NOMO-1 treated with dmso at 0.1 percent for 144 hours (cell line): ENCODE measurements at regions not wholly inside any gene's neighbourhood (a gene's known extent, or its start where the extent isn't known, plus 50 kb on each side); places are given as distances from the start of the nearest gene placed in this dataset.
"Not testable (repeated sequence)": the region's sequence is repeated elsewhere in the genome, so short reads cannot be mapped to it uniquely, and the experiment has no call there.

Experiments used
- DNase-seq: peaks from one replicate; lab custom pipeline; 2025; ENCODE audit not compliant: unreplicated experiment; lab: John Stamatoyannopoulos, UW

DNA sequence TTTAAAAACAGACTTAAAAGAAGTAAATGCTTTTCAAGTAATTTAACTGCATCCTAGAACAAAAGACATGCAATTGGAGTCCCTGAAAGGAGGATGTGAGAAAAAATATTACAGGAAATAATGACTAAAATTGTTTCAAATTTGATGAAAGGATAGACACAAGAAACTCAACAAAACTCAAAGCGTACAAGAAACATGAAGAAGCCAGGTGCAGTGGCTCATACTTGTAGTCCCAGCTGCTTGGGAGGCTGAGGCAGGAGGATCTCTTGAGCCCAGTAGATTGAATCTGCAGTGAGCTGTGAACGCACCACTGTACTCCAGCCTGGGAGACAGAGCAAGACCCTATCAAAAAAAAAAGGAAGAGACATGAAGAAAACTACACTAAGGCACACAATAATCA, 118.1 kb upstream of the SLC39A10 start:
- DNase-seq = no peak

DNA sequence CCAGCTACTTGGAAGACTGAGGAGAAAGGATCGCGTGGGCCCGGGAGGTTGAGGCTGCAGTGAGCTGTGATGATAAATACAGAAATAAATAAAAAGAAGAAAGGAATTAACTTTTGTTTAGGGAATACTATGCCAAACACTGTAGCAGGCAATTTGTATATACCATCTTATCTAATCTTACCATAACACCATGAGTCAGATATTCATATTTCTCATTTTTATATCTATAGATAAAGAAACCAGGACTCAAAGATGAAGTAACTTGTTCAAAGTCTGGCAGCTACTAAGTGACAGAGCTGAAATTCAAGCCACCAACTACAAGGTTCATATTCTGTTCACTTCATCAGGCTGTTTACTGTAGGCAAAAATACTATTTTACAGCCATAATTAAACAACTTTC, 119.2 kb upstream of the SLC39A10 start:
- no peak for DNase-seq

DNA sequence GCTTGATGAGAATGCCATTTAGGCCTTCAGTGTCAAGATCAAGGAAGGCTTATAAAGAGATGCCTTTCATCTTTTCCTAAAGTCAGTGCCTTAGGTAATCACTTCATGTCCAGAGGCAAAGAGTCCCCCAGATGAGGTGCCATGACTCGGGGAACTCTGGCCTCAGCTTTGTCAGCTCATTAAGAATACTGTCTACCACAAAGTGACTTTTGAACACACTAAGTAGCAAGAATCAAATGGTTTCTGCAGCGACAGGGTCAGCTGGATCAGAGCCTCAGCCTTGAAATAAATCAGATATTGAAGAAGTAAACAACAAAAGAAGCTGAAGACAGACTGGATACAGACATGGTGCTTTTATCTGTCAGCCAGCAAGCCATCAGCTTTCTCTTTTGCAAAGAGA, 120.1 kb upstream of the SLC39A10 start:
- no peak for DNase-seq

DNA sequence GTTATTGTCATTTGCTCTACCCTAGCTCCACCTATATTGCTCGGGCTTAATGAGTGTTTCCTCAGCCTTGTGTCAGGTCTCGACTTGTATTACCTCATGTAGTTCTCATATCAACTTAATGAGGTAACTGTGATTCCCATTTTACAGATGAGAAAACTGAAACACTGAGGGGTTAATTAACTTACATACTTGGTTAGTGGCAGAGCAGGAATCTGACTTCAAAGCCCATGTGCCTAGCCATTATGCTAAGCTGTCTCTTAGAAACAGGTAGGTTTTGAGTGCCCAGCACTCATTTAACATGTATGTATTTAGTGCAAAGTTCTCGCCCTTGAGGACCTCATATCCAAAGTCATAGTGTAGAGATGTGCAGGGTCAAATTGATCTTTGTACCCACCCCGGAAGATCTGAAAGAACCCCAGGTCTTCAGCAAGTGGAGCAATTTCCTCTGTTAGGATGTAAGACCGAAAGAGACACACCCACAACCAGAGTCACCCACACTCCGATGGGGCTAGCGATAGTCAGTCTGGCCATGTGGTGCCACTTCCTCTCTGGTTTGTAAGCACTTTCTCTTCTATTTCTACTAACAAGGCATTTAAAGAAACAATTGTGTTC, 121.0 kb upstream of the SLC39A10 start:
- peak; percentile 92 for DNase-seq

DNA sequence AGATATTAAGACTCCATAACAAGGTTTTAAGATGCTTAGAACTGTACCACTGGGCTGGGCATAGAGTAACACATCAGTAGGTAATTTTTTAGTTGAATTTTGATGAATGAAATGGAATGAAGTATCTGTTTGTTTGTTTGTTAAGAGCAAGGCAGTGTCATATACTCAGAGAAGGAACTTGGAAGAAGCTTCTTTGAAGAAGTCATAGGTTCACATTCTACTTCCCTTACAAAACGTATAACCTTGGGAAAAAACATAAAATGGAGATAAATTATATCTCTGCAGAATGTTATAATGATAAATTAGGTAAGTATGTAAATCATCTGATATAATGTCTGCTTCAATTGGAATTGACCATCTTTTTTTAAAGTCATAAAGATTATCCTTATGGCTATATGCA, 122.1 kb upstream of the SLC39A10 start:
- no peak for DNase-seq

DNA sequence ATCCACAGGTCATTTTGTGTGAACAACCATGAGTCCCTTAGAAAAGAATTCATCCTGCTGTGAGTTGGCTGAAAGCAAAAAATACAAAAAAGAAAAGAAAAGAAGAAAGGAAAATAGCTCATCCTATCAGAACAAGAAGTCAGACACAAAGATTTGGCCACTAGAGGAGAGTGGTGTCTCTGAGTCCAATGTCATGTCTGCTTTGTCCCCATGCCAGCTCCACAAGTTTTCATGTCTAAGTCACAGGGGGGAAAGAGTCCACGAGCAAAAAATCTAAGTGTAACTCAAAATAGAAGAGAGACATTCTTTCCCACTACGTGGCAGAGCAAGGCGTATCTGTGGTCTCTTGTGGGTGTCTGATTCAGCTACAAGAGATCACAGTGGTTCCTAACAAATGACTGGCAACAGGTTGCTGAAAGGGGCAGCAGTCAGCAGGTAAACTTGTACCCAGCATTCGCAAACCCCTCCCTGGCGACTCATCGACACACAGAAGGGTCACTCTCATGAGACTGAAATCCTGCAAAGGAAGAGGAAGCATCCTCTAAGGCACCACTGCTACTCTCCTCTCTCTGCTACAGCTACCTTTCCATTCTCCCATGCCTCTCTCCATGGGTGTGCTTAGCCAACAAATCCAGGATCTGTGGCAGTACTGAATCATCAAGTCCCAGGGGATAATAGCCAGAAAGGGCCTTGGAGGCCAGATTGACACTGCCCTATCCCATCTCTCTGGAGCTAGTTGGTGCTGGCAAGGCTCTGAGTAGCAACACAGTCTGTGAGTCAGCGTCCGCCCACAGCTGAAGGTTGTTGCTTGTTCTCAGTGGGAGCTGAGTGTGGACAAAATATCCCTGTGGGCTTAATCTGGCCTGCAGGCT, 123.0 kb upstream of the SLC39A10 start:
- DNase-seq = peak; percentile 36

DNA sequence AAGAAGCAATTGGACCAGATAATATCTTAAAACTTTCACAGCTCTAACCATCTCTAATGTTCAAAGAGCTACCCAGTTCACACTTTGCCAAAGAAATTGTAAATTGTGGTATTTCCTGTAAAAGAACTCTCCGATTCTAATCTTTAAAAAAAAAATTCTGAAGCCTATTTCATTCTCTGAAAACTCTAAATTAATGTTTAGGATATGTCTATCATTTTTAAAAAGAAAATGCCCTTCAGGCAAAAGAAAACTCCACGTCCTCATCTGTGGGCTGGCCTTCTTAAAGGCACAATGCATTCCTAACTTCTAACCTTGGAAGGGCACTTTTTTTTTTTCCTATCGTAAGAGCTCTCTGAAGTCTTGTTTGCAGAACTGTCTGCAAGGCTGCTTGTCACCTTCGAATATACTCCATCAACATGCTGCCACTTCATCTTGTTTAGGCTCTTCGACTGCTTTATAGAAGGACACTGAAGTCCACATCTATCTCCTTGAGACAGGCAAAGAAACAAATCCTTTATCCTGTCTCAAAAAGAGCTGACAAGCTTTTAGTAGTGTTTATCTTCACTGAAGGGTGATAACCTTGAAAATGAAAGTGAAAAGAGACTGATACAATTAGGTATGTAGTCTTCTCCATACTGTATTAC, 124.3 kb upstream of the SLC39A10 start:
- DNase-seq = peak; percentile 67

DNA sequence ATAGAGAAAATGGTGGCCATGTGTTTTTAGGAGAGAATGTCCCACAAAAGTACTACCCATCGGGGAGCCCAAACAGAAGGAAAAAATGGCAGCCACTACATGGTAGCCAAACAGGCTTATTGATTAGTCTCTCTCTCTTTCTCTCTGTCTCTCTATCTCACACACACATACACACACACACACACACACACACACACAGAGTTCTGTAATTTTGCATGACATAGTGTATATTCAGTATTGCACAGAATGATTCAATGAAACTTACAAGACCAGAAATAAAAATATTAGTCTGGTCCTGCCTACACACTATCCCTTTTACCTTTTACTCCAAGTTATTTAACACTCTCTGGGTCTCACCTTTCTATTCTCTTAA, 124.8 kb upstream of the SLC39A10 start:
- no peak for DNase-seq

DNA sequence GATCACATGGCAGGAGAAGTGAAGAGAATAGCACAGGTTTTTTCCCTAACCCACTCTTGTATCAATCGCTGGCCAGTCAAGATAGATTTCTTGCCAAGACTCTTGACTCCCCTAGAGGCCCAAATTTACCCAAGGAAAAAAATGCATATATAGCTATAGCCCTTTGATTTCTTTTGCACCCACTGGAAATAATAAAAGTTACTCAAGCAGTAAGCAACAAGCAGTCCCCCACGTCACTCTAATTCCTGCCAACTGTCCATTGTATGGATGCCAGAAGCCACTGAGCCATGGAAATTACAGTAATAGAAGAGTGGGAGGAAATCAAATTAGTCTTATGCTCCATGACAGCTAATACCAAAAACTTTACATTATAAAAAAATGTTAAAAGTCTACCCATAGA, 125.3 kb upstream of the SLC39A10 start:
- DNase-seq = no peak

DNA sequence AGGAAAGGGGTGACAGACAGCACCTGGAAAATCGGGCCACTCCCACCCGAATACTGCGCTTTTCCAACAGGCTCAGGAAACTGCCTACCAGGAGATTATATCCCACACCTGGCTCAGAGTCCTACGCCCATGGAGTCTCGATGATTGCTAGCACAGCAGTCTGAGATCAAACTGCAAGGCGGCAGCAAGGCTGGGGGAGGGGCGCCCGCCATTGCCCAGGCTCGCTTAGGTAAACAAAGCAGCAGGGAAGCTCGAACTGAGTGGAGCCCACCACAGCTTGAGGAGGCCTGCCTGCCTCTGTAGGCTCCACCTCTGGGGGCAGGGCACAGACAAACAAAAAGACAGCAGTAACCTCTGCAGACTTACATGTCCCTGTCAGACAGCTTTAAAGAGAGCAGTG, 133.8 kb upstream of the SLC39A10 start:
- DNase-seq = not testable (repeated sequence)

DNA sequence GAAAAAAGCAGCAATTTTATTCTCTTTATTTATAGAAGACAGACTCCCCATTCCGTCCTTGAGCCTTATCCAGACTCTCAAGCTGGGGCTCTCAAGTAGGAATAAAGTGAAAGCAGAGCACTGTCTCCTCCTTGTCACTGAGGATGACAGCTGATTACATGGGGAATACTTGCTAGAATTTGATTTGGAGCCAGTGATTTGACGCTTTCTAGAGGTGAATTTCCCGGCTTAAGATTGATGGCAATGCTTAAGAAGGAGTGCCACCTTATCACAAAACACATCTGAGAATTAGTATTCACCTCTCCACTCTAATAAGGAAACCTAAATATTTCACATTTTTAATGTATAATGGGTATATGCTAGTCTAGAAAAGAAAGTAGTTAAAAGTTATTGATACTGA, 135.4 kb upstream of the SLC39A10 start:
- DNase-seq = no peak

DNA sequence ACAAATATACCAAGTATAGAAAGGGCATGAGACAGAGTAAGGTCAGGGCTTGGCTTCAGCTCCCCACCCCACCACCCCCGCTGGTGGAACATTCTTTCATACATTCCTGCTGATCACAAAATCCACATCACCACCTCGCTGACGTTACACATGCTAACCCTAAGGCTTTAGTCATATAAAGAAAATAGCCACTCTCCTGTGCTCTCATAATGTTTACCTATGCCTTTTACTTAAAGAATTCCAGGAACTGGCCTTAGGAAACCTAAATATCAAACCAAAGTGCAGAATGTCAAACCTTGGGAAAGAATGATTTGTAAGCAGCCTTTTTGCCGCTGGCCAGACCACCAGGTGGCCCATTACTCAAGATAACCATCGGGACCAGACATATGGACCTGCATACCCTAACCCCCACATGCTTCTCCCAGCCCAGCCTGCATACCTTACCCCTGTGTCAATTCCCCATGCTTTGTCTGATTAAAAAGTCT, 136.3 kb upstream of the SLC39A10 start:
- no peak for DNase-seq

DNA sequence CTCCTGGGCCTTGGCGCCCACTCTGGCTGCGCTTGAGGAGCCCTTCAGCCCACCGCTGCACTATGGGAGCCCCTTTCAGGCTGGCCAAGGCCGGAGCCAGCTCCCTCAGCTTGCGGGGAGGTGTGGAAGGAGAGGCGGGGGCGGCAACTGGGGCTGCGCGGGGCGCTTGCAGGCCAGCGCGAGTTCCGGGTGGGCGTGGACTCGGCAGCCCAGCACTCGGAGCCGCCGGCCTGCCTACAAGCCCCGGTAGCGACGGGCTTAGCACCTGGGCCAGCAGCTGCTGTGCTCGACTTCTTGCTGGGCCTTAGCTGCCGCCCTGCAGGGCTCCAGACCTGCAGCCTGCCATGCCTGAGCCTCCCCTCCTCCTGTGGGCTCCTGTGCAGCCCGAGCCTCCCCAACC, 141.5 kb upstream of the SLC39A10 start:
- no peak for DNase-seq

DNA sequence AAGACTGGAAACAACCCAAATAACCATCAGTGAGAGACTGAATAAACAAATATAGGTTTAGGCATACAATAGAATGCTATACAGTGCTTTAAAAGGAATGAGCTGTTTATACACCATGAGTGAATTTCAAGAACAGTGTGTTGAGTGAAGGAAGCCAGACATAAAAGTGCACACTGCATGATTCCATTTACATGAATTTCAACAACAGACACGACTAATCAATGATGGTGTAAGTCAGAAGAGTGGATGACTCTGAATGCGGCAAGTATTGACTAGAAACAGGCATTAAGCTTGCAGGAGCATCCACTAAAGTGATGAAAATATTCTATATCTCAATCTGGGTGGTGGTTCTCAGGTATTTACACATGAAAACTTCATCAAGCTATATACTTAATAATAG, 142.7 kb upstream of the SLC39A10 start:
- no peak for DNase-seq

DNA sequence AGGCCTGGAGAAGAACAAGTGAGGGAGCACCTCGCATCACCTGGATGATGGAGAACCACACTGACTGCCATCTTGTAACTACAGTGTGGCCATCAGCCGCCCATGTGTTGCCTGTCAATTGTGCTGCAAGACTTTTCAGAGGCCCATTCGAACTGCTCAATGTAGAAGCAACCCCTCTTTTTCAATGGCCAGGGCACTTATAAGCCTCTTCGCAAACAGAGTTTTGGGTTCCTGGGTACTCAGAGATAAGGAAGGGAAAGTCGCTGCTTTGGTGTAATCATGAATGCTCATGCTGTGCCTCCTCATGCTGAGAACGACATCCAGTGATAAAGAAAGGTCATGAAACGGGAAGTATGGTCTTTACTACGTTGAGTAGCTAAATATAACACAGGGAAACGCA, 143.9 kb upstream of the SLC39A10 start:
- DNase-seq = peak; percentile 28

DNA sequence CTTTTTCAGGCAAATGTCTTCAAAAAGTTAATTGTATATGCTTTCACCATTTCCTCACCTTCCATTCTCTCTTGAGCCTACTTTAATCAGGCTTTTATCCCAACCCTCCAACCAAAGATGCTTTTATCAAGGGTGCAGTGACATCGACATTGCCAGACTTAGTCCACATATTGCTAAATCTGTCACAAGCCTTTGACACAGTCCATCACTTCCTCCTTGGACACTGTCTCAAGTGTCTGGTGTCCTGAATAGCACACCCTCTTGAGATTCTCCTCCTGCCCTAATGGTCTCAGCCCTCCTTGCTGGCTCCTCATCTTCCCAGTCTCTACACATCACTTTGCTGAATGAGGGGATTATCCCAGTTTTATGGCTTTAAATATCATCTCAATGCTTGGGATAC, 147.5 kb upstream of the SLC39A10 start:
- DNase-seq = no peak

DNA sequence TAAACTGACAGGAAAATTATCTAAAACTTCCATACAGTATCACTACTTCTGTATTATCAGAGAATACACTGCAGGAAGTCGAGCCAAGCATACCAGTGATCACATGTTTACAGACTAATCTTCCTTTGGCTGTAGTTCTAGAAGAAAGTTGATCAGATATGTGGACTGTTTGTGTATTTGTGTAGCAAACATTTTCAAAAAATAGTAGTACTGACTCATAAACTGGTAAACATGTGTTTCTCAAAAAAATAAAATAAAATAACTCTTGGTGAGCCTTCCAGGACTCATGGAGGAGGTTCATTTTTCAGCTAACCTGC, 148.9 kb upstream of the SLC39A10 start:
- DNase-seq = no peak

DNA sequence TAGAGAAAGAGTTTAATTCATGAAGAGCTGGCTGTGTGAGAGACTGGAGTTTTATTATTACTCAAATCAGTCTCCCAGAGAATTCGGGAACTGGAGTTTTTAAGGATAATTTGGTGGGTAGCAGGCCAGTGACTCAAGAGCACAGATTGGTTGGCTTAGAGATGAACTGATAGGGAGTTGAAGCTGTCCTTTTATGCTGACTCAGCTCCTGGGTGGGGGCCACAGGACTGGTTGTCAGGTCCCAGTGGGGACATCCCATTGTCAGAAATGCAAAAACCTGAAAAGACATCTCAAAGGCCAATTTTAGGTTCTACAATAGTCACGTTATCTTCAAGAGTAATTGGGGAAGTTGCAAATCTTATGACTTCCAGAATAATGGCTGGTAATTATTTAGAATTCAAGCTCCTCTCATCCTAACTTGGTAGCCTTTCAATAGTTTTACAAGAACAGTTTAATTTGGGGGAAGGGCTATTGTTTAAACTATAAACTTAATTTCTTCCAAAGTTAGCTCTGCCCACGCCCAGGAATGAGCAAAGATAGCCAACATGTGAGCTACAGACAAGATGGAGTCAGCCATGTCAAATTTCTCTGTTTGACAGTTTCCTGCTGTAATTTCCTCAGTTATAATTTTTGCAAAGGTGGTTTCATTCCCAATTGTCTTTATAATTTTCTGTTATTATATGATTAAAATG, 149.4 kb upstream of the SLC39A10 start:
- DNase-seq = no peak

DNA sequence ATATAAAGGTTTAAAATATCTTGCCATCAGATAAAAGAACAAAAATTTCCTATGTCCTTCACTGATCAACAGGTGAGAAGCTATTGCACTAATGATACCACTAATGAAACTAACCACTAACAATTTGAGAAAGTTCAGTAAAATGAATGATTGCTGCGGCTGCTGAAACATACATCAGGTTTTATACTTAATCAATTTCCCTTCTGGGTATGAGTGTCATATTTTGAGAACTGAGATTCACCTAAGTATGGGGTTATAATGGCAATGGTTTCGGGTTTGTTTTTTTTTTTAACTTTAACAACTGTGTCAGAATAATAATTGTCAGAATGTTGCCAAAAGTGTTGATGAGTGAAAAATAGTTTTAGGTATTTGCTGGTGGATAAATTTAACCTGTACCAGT, 151.3 kb upstream of the SLC39A10 start:
- DNase-seq = no peak

DNA sequence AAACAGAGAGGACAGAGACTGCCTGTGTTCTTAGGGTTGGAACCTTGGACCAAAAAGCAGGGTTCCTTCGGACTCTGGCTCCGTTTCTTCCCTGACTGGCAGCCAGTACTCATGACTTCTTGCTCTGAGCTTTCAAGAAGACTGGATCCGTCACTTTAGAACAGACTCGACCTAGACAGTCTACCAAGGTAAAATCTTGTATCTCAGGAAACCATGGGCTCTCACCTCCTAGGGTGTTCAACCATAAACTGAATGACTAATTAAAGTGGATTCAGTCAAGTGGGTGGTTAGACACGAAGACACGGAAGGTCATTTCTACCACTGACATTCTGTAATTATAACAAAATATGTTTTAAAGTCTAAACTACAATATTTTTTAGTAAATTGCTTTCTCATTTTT, 153.8 kb upstream of the SLC39A10 start:
- no peak for DNase-seq

DNA sequence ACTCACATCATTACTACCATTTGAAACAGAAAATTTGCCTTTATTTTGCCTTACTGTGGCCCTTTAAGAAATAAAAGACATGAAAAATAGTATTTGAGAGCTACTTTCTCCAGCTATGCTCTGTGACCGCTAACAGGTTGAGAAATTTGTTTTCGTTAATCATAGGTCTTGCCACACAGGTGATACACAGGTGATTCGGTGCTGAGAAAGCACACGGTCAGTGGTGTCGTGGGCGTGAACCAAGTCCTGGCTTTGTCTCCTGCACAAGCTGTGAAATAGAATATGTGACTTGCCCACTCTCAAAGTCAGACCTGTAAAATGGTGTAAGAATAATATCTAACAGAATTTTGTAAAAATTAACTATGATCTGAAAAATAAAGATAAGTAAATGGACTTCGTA, 155.3 kb upstream of the SLC39A10 start:
- no peak for DNase-seq

DNA sequence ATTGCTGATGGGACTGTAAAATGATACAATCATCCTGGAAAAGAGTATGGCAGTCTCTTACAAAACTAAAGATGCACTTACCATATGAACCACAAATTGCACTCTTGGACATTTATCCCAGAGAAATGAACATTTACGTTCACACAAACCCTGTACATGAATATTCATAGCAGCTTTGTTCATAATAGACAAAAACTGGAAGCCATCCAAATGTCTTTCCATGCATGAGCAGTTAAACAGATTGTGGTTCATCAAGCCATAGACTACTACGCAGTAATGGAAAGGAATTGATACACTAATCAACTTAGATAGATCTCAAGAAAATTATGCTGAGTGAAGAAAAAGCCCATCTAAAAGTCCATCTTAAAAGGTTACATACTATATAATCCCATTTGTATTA, 156.1 kb upstream of the SLC39A10 start:
- no peak for DNase-seq
